SK-N-SH treated with all-trans-retinoic acid at 6 μM for 48 hours (cell line): ENCODE measurements at regions not wholly inside any gene's neighbourhood (a gene's known extent, or its start where the extent isn't known, plus 50 kb on each side); places are given as distances from the start of the nearest gene placed in this dataset.

Source experiments
- ARNTL ChIP-seq: fragments of 450-650 bp; formaldehyde crosslinking; IDR thresholded peaks from 2 replicates; pipeline ENCODE4 v1.5.0; 2020; ENCODE audit warnings: low read depth, mild to moderate bottlenecking, moderate library complexity, borderline replicate concordance
- BACH2 ChIP-seq: fragments of 250-450 bp; sonication (Bioruptor Pico); IDR thresholded peaks from 2 replicates; pipeline ENCODE4 v1.9.0; 2021; ENCODE audit warnings: mild to moderate bottlenecking, borderline replicate concordance
- ESRRG ChIP-seq: fragments of 250-450 bp; sonication (Bioruptor Pico); IDR thresholded peaks from 2 replicates; pipeline ENCODE4 v1.6.1; 2021; ENCODE audit warnings: mild to moderate bottlenecking
- ISL1 ChIP-seq: fragments of 250-450 bp; sonication (Bioruptor Pico); IDR thresholded peaks from 2 replicates; pipeline ENCODE4 v2.1.2; 2022; ENCODE audit warnings: mild to moderate bottlenecking, moderate library complexity
- PPARA ChIP-seq: fragments of 250-450 bp; sonication (Bioruptor Pico); IDR thresholded peaks from 2 replicates; pipeline ENCODE4 v1.5.0; 2020; ENCODE audit warnings: mild to moderate bottlenecking, borderline replicate concordance
- RARB ChIP-seq: fragments of 250-450 bp; sonication (Bioruptor Pico); IDR thresholded peaks from 2 replicates; pipeline ENCODE4 v1.8.0; 2021; ENCODE audit warnings: mild to moderate bottlenecking, moderate library complexity
- SNAI2 ChIP-seq: fragments of 250-450 bp; sonication (Bioruptor Pico); IDR thresholded peaks from 2 replicates; pipeline ENCODE4 v1.5.0; 2020; ENCODE audit warnings: mild to moderate bottlenecking, moderate library complexity
- ZFP3 ChIP-seq: fragments of 250-450 bp; sonication (Bioruptor Pico); IDR thresholded peaks from 2 replicates; pipeline ENCODE4 v1.5.0; 2020; ENCODE audit warnings: mild to moderate bottlenecking, moderate library complexity
- ZNF565 ChIP-seq: fragments of 450-650 bp; formaldehyde crosslinking; conservative IDR thresholded peaks from 2 replicates; pipeline ENCODE4 v1.5.0; 2020; ENCODE audit warnings: low read depth, mild to moderate bottlenecking, moderate library complexity
- TF ChIP-seq, protein P1 (sequence below): fragments of 250-450 bp; sonication (Bioruptor Pico); IDR thresholded peaks from 2 replicates; pipeline ENCODE4 v1.5.1; 2021; ENCODE audit warnings: mild to moderate bottlenecking, moderate library complexity
- TF ChIP-seq, protein P2 (sequence below): fragments of 250-450 bp; sonication (Bioruptor Pico); IDR thresholded peaks from 2 replicates; pipeline ENCODE4 v1.8.0; 2020; ENCODE audit warnings: mild to moderate bottlenecking, moderate library complexity, borderline replicate concordance

DNA sequence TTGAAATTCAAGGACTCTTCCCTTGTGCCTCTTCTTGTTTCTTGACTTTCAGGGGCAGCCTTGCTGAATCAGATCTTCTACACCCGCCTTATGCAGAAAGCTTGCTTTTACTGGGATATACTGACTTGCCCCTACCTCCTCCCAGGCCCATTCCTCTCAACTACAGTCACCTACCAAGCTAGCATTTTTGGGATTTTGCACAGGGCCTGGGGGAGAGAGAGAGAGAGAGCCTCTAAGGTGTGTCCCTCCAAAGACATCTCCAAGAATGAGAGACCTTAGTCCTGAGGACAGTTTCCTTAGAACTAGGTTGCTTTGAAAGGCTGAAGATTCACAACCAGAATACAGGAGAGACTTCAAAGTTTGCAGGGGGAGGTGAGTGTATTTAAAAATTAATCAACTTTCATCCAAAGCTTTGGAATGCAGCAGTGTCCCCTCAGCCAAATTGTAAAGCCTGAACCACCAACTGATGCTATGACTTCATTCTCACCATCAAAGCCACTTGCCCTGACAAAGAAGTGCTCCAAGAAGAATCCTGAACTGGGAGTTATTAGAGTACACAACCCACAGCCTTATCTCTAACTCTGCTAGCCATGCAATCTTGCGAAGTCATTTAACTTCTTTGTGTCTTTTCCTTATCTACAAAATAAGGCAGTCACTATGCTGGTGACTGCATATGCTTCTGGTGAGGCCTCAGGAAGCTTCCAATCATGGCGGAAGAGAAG lies 96.1 kb upstream of the EGLN3 start:
- TF ChIP-seq ESRRG (CRISPR knock-in tag) (no peak), ZFP3 (CRISPR knock-in tag) (no peak), ZNF565 (CRISPR knock-in tag) (no peak), PPARA (CRISPR knock-in tag) (no peak), BACH2 (CRISPR knock-in tag) (no peak), SNAI2 (CRISPR knock-in tag) (no peak), ARNTL (CRISPR knock-in tag) (no peak), RARB (CRISPR knock-in tag) (no peak), ISL1 (CRISPR knock-in tag) (no peak)
- TF ChIP-seq, protein P1, sequence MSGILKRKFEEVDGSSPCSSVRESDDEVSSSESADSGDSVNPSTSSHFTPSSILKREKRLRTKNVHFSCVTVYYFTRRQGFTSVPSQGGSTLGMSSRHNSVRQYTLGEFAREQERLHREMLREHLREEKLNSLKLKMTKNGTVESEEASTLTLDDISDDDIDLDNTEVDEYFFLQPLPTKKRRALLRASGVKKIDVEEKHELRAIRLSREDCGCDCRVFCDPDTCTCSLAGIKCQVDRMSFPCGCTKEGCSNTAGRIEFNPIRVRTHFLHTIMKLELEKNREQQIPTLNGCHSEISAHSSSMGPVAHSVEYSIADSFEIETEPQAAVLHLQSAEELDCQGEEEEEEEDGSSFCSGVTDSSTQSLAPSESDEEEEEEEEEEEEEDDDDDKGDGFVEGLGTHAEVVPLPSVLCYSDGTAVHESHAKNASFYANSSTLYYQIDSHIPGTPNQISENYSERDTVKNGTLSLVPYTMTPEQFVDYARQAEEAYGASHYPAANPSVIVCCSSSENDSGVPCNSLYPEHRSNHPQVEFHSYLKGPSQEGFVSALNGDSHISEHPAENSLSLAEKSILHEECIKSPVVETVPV: no peak
- TF ChIP-seq, protein P2, sequence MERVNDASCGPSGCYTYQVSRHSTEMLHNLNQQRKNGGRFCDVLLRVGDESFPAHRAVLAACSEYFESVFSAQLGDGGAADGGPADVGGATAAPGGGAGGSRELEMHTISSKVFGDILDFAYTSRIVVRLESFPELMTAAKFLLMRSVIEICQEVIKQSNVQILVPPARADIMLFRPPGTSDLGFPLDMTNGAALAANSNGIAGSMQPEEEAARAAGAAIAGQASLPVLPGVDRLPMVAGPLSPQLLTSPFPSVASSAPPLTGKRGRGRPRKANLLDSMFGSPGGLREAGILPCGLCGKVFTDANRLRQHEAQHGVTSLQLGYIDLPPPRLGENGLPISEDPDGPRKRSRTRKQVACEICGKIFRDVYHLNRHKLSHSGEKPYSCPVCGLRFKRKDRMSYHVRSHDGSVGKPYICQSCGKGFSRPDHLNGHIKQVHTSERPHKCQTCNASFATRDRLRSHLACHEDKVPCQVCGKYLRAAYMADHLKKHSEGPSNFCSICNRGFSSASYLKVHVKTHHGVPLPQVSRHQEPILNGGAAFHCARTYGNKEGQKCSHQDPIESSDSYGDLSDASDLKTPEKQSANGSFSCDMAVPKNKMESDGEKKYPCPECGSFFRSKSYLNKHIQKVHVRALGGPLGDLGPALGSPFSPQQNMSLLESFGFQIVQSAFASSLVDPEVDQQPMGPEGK (CRISPR knock-in tag): no peak
